H1 (cell line): ENCODE measurements at regions not wholly inside any gene's neighbourhood (a gene's known extent, or its start where the extent isn't known, plus 50 kb on each side); places are given as distances from the start of the nearest gene placed in this dataset.

ENCODE experiments used
- BRCA1 ChIP-seq: IDR thresholded peaks from 2 replicates; pipeline ENCODE4 v1.6.1; 2012; ENCODE audit warnings: low read depth, low read length, improper control_type of control experiment
- CHD2 ChIP-seq: IDR thresholded peaks from 2 replicates; pipeline ENCODE4 v1.6.1; 2012; ENCODE audit warnings: low read length, improper control_type of control experiment
- CHD7 ChIP-seq: fragments of 300-600 bp; sonication (generic); IDR thresholded peaks from 2 replicates; pipeline ENCODE4 v1.7.1; 2012; ENCODE audit warnings: low read length, moderate library complexity, mild to moderate bottlenecking, inconsistent platforms; ENCODE audit not compliant: insufficient replicate concordance
- CREB1 ChIP-seq: IDR thresholded peaks from 2 replicates; pipeline ENCODE4 v1.6.1; 2012; ENCODE audit warnings: inconsistent platforms
- CTCF ChIP-seq, 3 experiments: IDR thresholded peaks; 1 replicate in 2 of 3; 2 replicates in 1 of 3; pipeline versions ENCODE4 v1.5.1 to v1.6.1; 2011; ENCODE audit warnings: low read length in 3 of 3, mild to moderate bottlenecking in 3 of 3, inconsistent platforms in 2 of 3, low read depth in 1 of 3, moderate library complexity in 1 of 3; ENCODE audit not compliant: insufficient read depth in 1 of 3; ENCODE audit errors: control extremely low read depth in 1 of 3
- EP300 ChIP-seq, 2 experiments: IDR thresholded peaks; 1 replicate in 1 of 2; 2 replicates in 1 of 2; pipeline ENCODE4 v1.6.1; 2011 to 2012; ENCODE audit warnings: low read depth in 2 of 2, low read length in 2 of 2, mild to moderate bottlenecking in 2 of 2, borderline replicate concordance in 1 of 2, inconsistent platforms in 1 of 2, moderate library complexity in 1 of 2
- EZH2 ChIP-seq: fragments of 200-600 bp; sonication (generic); IDR thresholded peaks from 2 replicates; pipeline ENCODE4 v1.7.1; 2012; ENCODE audit warnings: low read depth, mild to moderate bottlenecking, moderate library complexity, low read length, inconsistent platforms; ENCODE audit not compliant: severe bottlenecking
- JUND ChIP-seq: IDR thresholded peaks from 2 replicates; pipeline ENCODE4 v1.6.1; 2011; ENCODE audit warnings: mild to moderate bottlenecking, improper control_type of control experiment, low read length
- POLR2AphosphoS5 ChIP-seq: IDR thresholded peaks from 2 replicates; pipeline ENCODE4 v1.6.1; 2011; ENCODE audit warnings: low read depth, low read length
- RAD21 ChIP-seq, 2 experiments: IDR thresholded peaks in 1 of 2; conservative IDR thresholded peaks in 1 of 2; 2 replicates each; pipeline ENCODE4 v1.6.1; 2011; ENCODE audit warnings: low read depth in 2 of 2, low read length in 2 of 2, improper control_type of control experiment in 1 of 2, inconsistent platforms in 1 of 2, mild to moderate bottlenecking in 1 of 2, moderate library complexity in 1 of 2
- TAF1 ChIP-seq: IDR thresholded peaks from 2 replicates; pipeline ENCODE4 v1.6.1; 2011; ENCODE audit warnings: mild to moderate bottlenecking, low read depth, low read length
- TBP ChIP-seq: IDR thresholded peaks from 2 replicates; pipeline ENCODE4 v1.6.1; 2011; ENCODE audit warnings: low read depth, low read length, improper control_type of control experiment
- TF ChIP-seq, protein P1 (sequence below): IDR thresholded peaks from 2 replicates; pipeline ENCODE4 v1.6.1; 2011; ENCODE audit warnings: low read depth, mild to moderate bottlenecking, low read length; ENCODE audit not compliant: insufficient read depth

DNA sequence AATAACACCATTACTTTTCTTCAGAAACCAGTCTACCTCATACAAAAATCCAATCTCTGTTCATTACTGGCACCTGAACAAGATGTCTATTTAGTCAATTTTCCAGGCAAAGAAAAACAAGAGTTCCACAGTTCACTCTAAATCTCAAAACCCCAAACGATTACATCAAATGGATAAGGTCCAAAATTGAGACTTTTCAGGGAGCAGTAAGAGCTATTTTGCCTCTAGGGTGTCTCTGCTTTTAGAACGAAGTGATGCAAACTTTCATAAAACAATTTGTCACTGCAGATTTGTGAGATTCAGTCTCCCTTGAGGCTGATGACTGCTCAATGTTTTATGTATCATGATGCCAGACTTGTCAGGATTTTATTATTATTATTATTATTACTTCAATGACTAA, 937.0 kb upstream of the PHF14 start:
- TF ChIP-seq TBP (no peak), EP300 (IDR thresholded peaks at IDR 0.05; ENCODE audit: borderline replicate concordance in 1 of 2, low read depth in 2 of 2, low read length in 2 of 2) (no peak), CTCF (IDR thresholded peaks at IDR 0.05; ENCODE audit: control extremely low read depth in 1 of 3, insufficient read depth in 1 of 3, low read depth in 1 of 3, low read length in 3 of 3) (no peak), EZH2 (no peak), POLR2AphosphoS5 (no peak), JUND (no peak), CHD2 (no peak), TAF1 (no peak), CHD7 (no peak), RAD21 (IDR thresholded peaks at IDR 0.05 in 1 of 2, conservative IDR thresholded peaks at IDR 0.05 in 1 of 2; ENCODE audit: low read depth in 2 of 2, low read length in 2 of 2) (no peak), BRCA1 (no peak), CREB1 (no peak)
- TF ChIP-seq, protein P1, sequence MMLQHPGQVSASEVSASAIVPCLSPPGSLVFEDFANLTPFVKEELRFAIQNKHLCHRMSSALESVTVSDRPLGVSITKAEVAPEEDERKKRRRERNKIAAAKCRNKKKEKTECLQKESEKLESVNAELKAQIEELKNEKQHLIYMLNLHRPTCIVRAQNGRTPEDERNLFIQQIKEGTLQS, result no peak
